CD1c-positive myeloid dendritic cell (primary cell): ENCODE measurements at regions not wholly inside any gene's neighbourhood (a gene's known extent, or its start where the extent isn't known, plus 50 kb on each side); places are given as distances from the start of the nearest gene placed in this dataset.
A peak's percentile ranks its signal among the peaks of the same experiment; 100 is the strongest.

Experiments used
- DNase-seq: peaks from one replicate; pipeline ENCODE4 v3.0.0-alpha.2; 2016; ENCODE audit errors: extremely low spot score

- DNase-seq = no peak
These were observed 90.5 kb upstream of the PDE10A start for GRCh38 chr6:165753506-165753905.

GRCh38 chr6:165752451-165752850 lies 89.4 kb upstream of the PDE10A start:
- no peak for DNase-seq

- DNase-seq = no peak
These were observed 88.4 kb upstream of the PDE10A start for GRCh38 chr6:165751486-165751885.

GRCh38 chr6:165749163-165749562 lies 86.1 kb upstream of the PDE10A start:
- no peak for DNase-seq

GRCh38 chr6:165748390-165748789 lies 85.3 kb upstream of the PDE10A start:
- DNase-seq = no peak

GRCh38 chr6:165747963-165748362 lies 84.9 kb upstream of the PDE10A start:
- DNase-seq = no peak

- DNase-seq = no peak
These were observed 83.3 kb upstream of the PDE10A start for GRCh38 chr6:165746331-165746730.

GRCh38 chr6:165745492-165745891 lies 82.5 kb upstream of the PDE10A start:
- no peak for DNase-seq

GRCh38 chr6:165744555-165745228 lies 81.7 kb upstream of the PDE10A start:
- DNase-seq = no peak

- no peak for DNase-seq
These were observed 80.4 kb upstream of the PDE10A start for GRCh38 chr6:165743366-165743898.

- no peak for DNase-seq
These were observed 79.0 kb upstream of the PDE10A start for GRCh38 chr6:165742047-165742446.

- no peak for DNase-seq
These were observed 74.4 kb upstream of the PDE10A start for GRCh38 chr6:165737396-165737795.

- DNase-seq = no peak
These were observed 72.0 kb upstream of the PDE10A start for GRCh38 chr6:165735065-165735464.

- DNase-seq = no peak
These were observed 70.4 kb upstream of the PDE10A start for GRCh38 chr6:165733489-165733791.

GRCh38 chr6:165732696-165733488 lies 69.9 kb upstream of the PDE10A start:
- no peak for DNase-seq

- DNase-seq = peak; percentile 23
These were observed 66.4 kb upstream of the PDE10A start for GRCh38 chr6:165729307-165729936.

GRCh38 chr6:165728216-165728615 lies 65.2 kb upstream of the PDE10A start:
- no peak for DNase-seq

- no peak for DNase-seq
These were observed 63.9 kb upstream of the PDE10A start for GRCh38 chr6:165726965-165727381.

- no peak for DNase-seq
These were observed 63.3 kb upstream of the PDE10A start for GRCh38 chr6:165726290-165726875.

GRCh38 chr6:165725201-165725600 lies 62.2 kb upstream of the PDE10A start:
- DNase-seq = no peak

- no peak for DNase-seq
These were observed 60.3 kb upstream of the PDE10A start for GRCh38 chr6:165723326-165723725.

- no peak for DNase-seq
These were observed 59.0 kb upstream of the PDE10A start for GRCh38 chr6:165722022-165722421.
